AG08395 (cell line): ENCODE measurements at regions not wholly inside any gene's neighbourhood (a gene's known extent, or its start where the extent isn't known, plus 50 kb on each side); places are given as distances from the start of the nearest gene placed in this dataset.
"Not testable (repeated sequence)": the region's sequence is repeated elsewhere in the genome, so short reads cannot be mapped to it uniquely, and the experiment has no call there.

Experiments
- DNase-seq: peaks from one replicate; pipeline ENCODE4 v3.0.0; 2012; ENCODE audit warnings: mixed read lengths, low spot score

GRCh38 chr4:82301390-82301789 lies 72.4 kb downstream of the HNRNPD start:
- DNase-seq = not testable (repeated sequence)

DNA sequence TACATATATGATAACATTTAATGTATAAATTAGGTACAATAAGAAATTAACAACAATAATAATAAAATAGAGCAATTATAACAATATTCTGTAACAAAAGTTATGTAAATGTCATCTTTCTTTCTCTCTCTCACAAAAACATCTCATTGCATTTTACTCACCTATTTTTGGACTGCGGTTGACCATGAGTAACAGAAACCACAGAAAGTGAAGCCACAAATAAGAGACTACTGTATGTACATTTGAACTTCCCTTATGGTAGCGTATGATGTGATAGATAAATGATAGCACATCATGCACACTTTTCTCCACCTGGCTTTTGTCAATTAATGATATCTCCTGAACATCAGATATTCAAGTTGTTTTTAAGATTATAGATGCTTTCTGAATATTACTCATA lies 80.5 kb downstream of the HNRNPD start:
- DNase-seq = no peak

- DNase-seq = no peak
Observed at GRCh38 chr4:82287720-82288119, 86.1 kb downstream of the HNRNPD start.

DNA sequence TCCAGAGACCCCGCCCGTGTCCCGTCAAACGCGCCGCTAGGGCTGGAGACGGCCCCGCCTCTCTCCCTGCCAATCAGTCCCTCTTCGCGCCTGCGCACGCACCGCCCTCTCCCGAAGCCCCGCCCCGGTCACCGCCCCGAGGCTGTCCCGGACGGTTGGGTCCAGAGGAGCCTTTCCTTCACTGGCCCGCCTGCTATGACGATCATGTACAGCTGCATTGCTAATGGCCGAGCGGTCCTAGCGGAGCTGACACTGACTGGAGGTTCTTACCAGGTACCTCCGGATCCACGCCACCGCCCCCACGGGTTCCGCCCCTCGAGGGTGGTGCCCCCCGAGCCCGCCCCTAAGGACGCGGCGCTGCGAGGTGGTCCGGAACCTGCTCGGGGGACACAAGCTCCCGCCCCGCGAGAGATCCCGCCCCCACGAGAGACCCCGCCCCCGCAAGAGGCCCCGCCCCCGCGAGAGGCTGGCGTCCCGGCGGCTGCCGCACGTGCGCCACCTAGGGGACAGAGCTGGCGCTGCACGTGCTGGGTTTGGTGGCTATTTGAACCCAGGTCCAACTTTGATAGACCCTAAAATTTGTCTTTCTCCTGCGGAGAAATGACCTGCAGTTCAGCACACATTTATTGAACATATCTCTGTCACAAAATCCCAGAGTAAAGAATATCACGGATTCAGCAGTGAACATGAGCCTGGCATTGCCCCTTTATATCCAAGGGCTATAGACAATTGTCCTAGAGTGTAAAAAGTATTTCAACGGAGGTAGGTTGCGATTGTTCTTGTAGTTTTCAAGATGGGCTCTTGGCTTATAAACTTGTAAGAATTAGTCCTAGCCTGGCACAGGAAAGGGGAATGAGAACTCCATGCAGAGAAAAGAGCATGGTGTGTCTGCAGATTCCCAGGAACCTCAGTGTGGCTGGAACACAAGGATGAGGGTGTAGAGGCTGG lies 88.7 kb downstream of the HNRNPD start:
- DNase-seq = peak; percentile 98

GRCh38 chr4:82284475-82284857 lies 89.3 kb downstream of the HNRNPD start:
- no peak for DNase-seq

DNA sequence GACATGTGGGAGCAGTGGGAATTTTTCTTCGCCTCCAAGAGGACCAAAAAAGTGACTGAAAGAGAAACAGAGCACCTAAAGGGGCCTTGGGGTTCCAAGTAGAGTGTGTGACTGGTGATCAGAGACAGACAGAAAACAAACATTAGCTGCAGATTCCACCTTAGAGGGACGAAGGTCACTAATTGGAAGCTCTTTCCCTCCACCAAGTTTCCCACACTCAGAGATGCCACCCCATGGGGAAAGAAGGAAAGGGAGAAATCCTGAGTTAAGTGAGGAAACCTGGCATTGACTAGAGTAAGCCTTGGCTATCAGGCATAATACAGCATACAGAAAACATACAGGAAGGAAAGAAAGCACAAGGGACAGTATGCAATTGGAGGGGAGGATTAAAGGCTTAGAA lies 90.9 kb downstream of the HNRNPD start:
- no peak for DNase-seq

DNA sequence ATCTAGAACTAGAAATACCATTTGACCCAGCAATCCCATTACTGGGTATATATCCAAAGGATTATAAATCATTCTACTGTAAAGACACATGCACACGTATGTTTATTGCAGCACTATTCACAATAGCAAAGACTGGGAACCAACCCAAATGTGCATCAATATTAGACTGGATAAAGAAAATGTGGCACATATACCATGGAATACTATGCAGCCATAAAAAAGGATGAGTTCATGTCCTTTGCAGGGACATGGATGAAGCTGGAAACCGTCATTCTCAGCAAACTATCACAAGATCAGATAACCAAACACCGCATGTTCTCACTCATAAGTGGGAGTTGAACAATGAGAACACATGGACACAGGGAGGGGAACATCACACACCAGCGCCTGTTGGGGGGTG lies 94.2 kb downstream of the HNRNPD start:
- not testable (repeated sequence) for DNase-seq

GRCh38 chr4:82276332-82276640 lies 97.5 kb downstream of the HNRNPD start:
- DNase-seq = no peak

- no peak for DNase-seq
Observed at GRCh38 chr4:82275431-82276331, 98.1 kb downstream of the HNRNPD start.

DNA sequence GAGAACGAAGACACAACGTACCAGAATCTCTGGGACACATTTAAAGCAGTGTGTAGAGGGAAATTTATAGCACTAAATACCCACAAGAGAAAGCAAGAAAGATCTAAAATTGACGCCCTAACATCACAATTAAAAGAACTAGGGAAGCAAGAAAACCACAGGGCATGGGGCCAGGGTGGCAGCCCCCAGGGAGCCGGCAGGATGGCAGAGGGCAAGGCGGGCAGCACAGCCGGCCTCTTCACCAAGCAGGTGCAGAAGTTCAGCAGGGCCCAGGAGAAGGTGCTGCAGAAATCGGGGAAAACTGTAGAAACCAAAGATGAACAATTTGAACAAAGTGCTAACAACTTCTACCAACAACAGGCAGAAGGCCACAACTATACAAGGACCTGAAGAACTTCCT lies 99.1 kb downstream of the HNRNPD start:
- DNase-seq = not testable (repeated sequence)

- not testable (repeated sequence) for DNase-seq
Observed at GRCh38 chr4:82272523-82272922, 101.3 kb downstream of the HNRNPD start.

DNA sequence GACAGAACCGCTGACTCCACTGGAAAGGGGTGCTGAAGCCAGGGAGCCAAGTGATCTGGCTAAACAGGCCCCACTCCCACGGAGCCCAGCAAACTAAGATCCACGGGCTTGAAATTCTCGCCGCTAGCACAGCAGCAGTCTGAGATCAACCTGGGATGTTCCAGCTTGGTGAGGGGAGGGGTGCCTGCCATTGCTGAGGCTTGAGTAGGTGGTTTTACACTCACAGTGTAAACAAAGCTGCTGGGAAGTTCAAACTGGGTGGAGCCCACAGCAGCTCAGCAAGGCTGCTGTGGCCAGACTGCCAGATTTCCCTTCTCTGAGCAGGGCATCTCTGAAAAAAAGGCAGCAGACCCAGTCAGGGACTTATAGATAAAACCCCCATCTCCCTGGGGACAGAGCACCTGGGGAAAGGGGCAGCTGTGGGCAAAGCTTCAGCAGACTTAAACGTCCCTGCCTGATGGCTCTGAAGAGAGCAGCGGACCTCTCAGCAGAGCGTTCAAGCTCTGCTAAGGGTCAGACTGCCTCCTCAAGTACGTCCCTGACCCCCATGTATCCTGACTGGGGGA lies 101.8 kb downstream of the HNRNPD start:
- not testable (repeated sequence) for DNase-seq

- no peak for DNase-seq
Observed at GRCh38 chr4:82268826-82269193, 105.0 kb downstream of the HNRNPD start.

- peak; percentile 77 for DNase-seq
Observed at GRCh38 chr4:82268050-82268825, 105.6 kb downstream of the HNRNPD start.

GRCh38 chr4:82267506-82267905 lies 106.3 kb downstream of the HNRNPD start:
- DNase-seq = no peak

DNA sequence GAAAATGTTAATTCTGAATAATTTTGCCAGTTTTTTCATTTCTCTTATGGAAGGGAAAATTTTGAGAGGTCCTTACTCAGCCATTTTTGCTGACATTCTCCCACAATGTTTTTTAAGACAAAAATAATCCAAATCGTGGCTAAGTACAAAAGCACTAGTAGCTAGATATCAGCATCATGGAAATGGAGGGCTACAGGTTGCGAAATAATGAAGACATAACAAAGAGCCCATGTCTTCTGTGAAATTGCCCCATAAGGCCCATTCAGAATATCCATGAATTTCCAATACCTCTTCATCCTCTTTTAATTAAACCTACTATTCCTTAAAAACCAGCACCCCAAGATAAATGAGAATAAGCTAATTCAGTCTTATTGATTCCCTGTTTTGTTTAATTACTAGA lies 107.4 kb downstream of the HNRNPD start:
- DNase-seq = no peak

- no peak for DNase-seq
Observed at GRCh38 chr4:82261084-82261483, 112.7 kb downstream of the HNRNPD start.

DNA sequence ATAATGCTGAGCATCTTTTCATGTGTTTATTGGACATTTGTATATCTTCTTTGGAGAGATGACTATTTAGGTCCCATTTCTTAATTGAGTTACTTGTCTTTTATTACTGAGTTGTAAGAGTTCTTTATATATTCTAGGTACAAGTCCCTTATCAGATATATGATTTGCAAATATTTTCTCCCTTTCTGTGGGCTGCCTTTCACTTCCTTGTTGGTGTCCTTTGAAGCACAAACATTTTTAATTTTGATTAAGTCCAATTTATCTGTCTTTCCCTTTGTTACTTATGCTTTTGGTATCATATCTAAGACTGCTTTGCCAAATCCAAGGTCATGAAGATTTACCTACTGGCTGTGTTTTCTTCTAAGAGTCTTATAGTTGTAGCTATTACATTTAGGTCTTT lies 113.2 kb downstream of the HNRNPD start:
- no peak for DNase-seq

DNA sequence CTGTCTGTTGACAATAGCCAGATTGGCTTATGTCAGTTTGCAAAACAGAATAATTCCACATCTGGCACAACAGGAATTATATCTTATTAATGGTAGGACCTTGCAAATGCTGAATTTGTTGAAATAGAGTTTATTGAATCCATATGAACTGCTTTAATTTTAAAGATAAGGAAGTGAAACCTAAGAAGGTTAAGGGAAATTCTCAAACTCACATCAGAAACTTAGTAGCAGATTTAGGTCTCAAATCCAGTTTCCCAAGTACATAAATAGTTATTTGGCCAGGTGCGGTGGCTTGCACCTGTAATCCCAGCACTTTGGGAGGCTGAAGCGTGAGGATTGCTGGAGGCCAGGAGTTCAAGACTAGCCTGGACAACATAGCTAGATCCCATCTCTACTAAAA lies 117.1 kb downstream of the HNRNPD start:
- no peak for DNase-seq

DNA sequence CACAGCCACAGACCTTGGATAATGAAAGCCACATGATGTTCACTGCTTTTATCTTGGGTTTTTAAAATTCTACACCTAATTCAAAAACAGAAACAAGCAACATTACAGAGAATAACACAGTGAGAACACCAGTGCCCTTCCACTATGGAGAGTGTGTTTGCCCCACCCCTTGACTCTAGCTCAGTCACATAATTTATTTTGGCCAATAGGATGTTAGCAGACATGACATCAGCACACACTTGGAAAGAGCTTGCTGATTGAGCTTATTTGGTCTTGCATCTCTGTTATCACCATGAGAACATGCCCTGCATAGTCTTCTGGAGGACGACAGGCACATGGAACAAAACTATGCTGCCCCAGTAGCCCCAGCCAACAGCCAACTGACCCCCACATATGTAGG lies 118.1 kb downstream of the HNRNPD start:
- no peak for DNase-seq

DNA sequence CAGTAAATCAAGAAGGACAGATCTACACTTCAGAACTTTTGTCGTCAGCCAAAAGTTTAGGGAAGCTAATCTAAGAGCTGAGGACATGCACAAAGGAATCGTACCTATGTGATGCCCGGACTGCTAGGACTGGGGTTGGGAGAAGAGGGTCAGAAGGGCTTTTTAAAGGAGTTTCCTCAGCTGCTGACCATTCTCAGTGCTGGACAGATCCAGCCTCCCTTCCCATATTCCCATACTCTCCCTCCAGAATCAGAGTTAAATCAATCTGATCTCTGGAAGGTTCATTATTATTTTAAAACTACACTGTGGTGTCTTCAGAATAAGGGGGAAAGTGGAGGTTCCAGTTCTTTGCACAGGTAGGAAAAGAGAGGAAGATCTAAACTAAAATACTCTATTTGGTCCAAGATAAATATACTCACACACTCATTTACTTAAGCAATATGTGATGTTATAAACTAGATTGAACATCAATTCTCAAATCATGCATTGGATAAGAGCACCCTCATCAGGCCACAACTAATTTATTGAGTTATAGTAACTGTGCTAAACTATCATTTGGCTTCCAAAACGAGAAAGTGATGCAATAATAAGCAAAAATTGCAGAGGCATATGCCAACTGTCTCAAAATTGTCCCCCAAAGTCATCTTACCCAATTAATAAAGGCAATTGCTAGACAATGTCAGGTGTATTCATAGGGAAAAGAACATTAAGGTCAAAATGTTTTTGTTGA lies 124.7 kb downstream of the HNRNPD start:
- no peak for DNase-seq
